ENCODE measurements at regions not wholly inside any gene's neighbourhood (a gene's known extent, or its start where the extent isn't known, plus 50 kb on each side); places are given as distances from the start of the nearest gene placed in this dataset.

GRCh38 chr18:77393519-77393918, 143.9 kb downstream of the GALR1 start:
- TF ChIP-seq CTCF (IDR thresholded peaks at IDR 0.05; ENCODE audit: low read depth, low read length, poor library complexity, severe bottlenecking) (no peak), EZH2phosphoT487 (IDR thresholded peaks at IDR 0.05; ENCODE audit: borderline replicate concordance, low read length) (no peak)
